ENCODE measurements at regions not wholly inside any gene's neighbourhood (a gene's known extent, or its start where the extent isn't known, plus 50 kb on each side); places are given as distances from the start of the nearest gene placed in this dataset.
A peak's percentile ranks its signal among the peaks of the same experiment; 100 is the strongest.
"Not testable (repeated sequence)": the region's sequence is repeated elsewhere in the genome, so short reads cannot be mapped to it uniquely, and the experiment has no call there.

- peak overlapping the region; percentile 69 for H3K4me3 Mint-ChIP-seq
These were observed 172.3 kb upstream of the OSBPL11 start for GRCh38 chr3:125767641-125768040.

DNA sequence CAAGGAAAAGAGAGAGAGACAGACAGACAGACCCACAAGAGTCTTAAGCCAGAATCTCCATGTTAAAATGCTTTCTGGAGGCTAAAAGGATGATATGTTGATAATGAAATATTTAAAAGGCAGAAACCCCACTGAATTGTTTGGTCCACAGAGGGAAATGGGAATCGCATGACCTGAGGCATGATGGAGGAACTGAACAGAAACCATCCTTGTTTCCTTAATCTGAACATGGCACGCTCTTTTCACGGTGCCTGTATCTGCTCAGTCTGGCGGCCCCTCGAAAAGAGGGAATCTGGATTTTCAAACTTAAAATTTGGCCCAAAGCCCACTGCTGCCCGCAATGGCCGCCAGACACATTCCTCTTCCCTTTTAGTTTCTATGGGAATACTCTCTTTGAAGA is 173.5 kb upstream of the OSBPL11 start:
- H3K27ac Mint-ChIP-seq; ATAC-seq; DNase-seq (ENCODE audit: low spot score); H3K36me3 Mint-ChIP-seq; CTCF ChIA-PET; POLR2A ChIA-PET; H3K4me3 Mint-ChIP-seq; H3K9me3 Mint-ChIP-seq: not testable (repeated sequence)
- Mint-ChIP-seq H3K4me1 (peaks cover 27% of the 10 kb centered on the region), H3K27me3 (ENCODE audit: low read depth) (peaks cover 46% of the 10 kb centered on the region)

More at GRCh38 chr3:125767641-125768040, 172.3 kb upstream of the OSBPL11 start:
- TF ChIP-seq ELF4 (CRISPR knock-in tag; IDR thresholded peaks at IDR 0.05; ENCODE audit: low read depth) = no peak
- TF ChIP-seq, protein P1, sequence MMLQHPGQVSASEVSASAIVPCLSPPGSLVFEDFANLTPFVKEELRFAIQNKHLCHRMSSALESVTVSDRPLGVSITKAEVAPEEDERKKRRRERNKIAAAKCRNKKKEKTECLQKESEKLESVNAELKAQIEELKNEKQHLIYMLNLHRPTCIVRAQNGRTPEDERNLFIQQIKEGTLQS (CRISPR knock-in tag; conservative IDR thresholded peaks at IDR 0.05) = no peak
- no peak for TF ChIP-seq ZMAT4 (CRISPR knock-in tag; IDR thresholded peaks at IDR 0.05)
- no peak for TF ChIP-seq MAX (CRISPR knock-in tag; IDR thresholded peaks at IDR 0.05)
- no peak for TF ChIP-seq ZNF138 (CRISPR knock-in tag; conservative IDR thresholded peaks at IDR 0.05)
- no peak for TF ChIP-seq ATF1 (CRISPR knock-in tag; IDR thresholded peaks at IDR 0.05)
- TF ChIP-seq, protein P2, sequence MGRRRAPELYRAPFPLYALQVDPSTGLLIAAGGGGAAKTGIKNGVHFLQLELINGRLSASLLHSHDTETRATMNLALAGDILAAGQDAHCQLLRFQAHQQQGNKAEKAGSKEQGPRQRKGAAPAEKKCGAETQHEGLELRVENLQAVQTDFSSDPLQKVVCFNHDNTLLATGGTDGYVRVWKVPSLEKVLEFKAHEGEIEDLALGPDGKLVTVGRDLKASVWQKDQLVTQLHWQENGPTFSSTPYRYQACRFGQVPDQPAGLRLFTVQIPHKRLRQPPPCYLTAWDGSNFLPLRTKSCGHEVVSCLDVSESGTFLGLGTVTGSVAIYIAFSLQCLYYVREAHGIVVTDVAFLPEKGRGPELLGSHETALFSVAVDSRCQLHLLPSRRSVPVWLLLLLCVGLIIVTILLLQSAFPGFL (CRISPR knock-in tag; IDR thresholded peaks at IDR 0.05; ENCODE audit: borderline replicate concordance) = no peak
- no peak for TF ChIP-seq PRRX2 (CRISPR knock-in tag; IDR thresholded peaks at IDR 0.05)
- TF ChIP-seq, protein P3, sequence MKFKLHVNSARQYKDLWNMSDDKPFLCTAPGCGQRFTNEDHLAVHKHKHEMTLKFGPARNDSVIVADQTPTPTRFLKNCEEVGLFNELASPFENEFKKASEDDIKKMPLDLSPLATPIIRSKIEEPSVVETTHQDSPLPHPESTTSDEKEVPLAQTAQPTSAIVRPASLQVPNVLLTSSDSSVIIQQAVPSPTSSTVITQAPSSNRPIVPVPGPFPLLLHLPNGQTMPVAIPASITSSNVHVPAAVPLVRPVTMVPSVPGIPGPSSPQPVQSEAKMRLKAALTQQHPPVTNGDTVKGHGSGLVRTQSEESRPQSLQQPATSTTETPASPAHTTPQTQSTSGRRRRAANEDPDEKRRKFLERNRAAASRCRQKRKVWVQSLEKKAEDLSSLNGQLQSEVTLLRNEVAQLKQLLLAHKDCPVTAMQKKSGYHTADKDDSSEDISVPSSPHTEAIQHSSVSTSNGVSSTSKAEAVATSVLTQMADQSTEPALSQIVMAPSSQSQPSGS (CRISPR knock-in tag; IDR thresholded peaks at IDR 0.05; ENCODE audit: borderline replicate concordance, low read depth) = no peak
- no peak for TF ChIP-seq ARID4B (CRISPR knock-in tag; IDR thresholded peaks at IDR 0.05; ENCODE audit: borderline replicate concordance)
- TF ChIP-seq, protein P4, sequence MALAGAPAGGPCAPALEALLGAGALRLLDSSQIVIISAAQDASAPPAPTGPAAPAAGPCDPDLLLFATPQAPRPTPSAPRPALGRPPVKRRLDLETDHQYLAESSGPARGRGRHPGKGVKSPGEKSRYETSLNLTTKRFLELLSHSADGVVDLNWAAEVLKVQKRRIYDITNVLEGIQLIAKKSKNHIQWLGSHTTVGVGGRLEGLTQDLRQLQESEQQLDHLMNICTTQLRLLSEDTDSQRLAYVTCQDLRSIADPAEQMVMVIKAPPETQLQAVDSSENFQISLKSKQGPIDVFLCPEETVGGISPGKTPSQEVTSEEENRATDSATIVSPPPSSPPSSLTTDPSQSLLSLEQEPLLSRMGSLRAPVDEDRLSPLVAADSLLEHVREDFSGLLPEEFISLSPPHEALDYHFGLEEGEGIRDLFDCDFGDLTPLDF (CRISPR knock-in tag; IDR thresholded peaks at IDR 0.05) = no peak
- ChIA-PET POLR2A (no interaction called here), CTCF (no interaction called here)
- Mint-ChIP-seq H3K27me3 (ENCODE audit: low read depth) (peaks cover 48% of the 10 kb centered on the region), H3K4me1 (peaks cover 39% of the 10 kb centered on the region), H3K27ac (no peak overlapping the region), H3K36me3 (no peaks in the 10 kb centered on the region), H3K9me3 (no peaks in the 10 kb centered on the region)
- ATAC-seq (no peak), DNase-seq (ENCODE audit: low spot score) (no peak)

DNA sequence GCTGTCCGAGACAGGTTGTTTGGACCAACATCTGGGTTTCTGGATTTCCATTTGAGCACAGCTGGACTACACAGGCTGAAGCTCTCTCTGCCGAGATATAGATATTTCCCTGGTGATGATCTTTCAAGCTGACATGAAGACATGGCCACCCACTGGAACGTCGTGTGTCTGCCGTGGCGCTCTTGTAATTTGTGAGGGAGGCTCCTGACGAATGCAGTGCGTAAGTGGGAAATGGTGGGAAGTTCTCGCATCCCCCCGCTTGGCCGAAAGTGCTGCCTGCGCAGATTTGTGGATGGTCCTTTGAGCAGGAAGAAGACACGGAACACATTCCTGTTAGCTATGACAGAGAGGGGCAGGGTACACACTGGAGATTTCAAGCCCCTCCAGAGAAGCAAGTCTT is 176.2 kb upstream of the OSBPL11 start:
- H3K4me1 Mint-ChIP-seq = peaks cover 10% of the 10 kb centered on the region
- ATAC-seq; H3K27ac Mint-ChIP-seq; H3K36me3 Mint-ChIP-seq; POLR2A ChIA-PET; H3K4me3 Mint-ChIP-seq; DNase-seq (ENCODE audit: low spot score); CTCF ChIA-PET; H3K9me3 Mint-ChIP-seq: not testable (repeated sequence)
- H3K27me3 Mint-ChIP-seq (ENCODE audit: low read depth) = peaks cover 25% of the 10 kb centered on the region

- CTCF ChIA-PET = not testable (repeated sequence)
These were observed 179.2 kb upstream of the OSBPL11 start for GRCh38 chr3:125774433-125775034.

GRCh38 chr3:125775106-125775505 is 179.8 kb upstream of the OSBPL11 start:
- DNase-seq (ENCODE audit: low spot score); POLR2A ChIA-PET; H3K4me3 Mint-ChIP-seq; H3K27ac Mint-ChIP-seq; CTCF ChIA-PET; H3K9me3 Mint-ChIP-seq; H3K36me3 Mint-ChIP-seq; H3K27me3 Mint-ChIP-seq (ENCODE audit: low read depth); ATAC-seq: not testable (repeated sequence)
- H3K4me1 Mint-ChIP-seq = peaks cover 22% of the 10 kb centered on the region

More at GRCh38 chr3:125774433-125775034, 179.2 kb upstream of the OSBPL11 start:
- H3K27me3 Mint-ChIP-seq (ENCODE audit: low read depth); H3K36me3 Mint-ChIP-seq; H3K4me3 Mint-ChIP-seq; H3K27ac Mint-ChIP-seq; ATAC-seq; H3K9me3 Mint-ChIP-seq; POLR2A ChIA-PET; DNase-seq (ENCODE audit: low spot score): not testable (repeated sequence)
- H3K4me1 Mint-ChIP-seq = peaks cover 21% of the 10 kb centered on the region

GRCh38 chr3:125775606-125776294 is 180.5 kb upstream of the OSBPL11 start:
- H3K27ac Mint-ChIP-seq; ATAC-seq; H3K4me3 Mint-ChIP-seq; CTCF ChIA-PET; H3K36me3 Mint-ChIP-seq; H3K9me3 Mint-ChIP-seq; DNase-seq (ENCODE audit: low spot score); POLR2A ChIA-PET; H3K27me3 Mint-ChIP-seq (ENCODE audit: low read depth): not testable (repeated sequence)
- H3K4me1 Mint-ChIP-seq = peaks cover 22% of the 10 kb centered on the region
